ENCODE measurements at regions not wholly inside any gene's neighbourhood (a gene's known extent, or its start where the extent isn't known, plus 50 kb on each side); places are given as distances from the start of the nearest gene placed in this dataset.

GRCh38 chr15:35850284-35850683 lies 304.3 kb upstream of the DPH6 start:
- no peak overlapping the region for H3K4me3 ChIP-seq (ENCODE audit: low read depth, low read length)
- H3K9me3 ChIP-seq (ENCODE audit: severe bottlenecking), result no peaks in the 10 kb centered on the region
- H3K27me3 ChIP-seq (ENCODE audit: insufficient read depth, low read depth, severe bottlenecking), result no peaks in the 10 kb centered on the region
- no peak for DNase-seq
- TF ChIP-seq CTCF (IDR thresholded peaks at IDR 0.05; ENCODE audit: low read depth, low read length), result no peak
- H3K27ac ChIP-seq, result no peak overlapping the region
- no peaks in the 10 kb centered on the region for H3K36me3 ChIP-seq

DNA sequence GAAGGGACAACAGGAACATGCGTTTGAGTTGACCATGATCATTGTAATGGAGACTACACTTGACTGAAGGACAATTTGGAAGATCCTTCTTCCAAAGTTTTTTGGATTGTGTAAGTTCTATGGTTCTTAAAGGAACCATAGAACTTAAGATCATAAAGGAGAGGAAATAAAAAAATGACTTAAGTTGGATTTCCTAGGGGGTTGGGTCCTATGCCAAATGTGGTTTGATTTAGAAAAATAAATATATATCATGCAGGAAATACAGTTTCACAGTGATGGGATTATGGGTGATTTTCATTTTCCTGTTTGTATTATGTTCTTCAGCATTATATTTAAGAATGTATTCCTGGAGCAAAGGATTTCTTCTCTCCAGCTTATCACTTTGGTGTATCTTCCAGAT lies 305.5 kb upstream of the DPH6 start:
- Histone ChIP-seq H3K36me3 (no peaks in the 10 kb centered on the region), H3K27me3 (ENCODE audit: insufficient read depth, low read depth, severe bottlenecking) (no peaks in the 10 kb centered on the region), H3K4me3 (ENCODE audit: low read depth, low read length) (no peak overlapping the region), H3K9me3 (ENCODE audit: severe bottlenecking) (no peaks in the 10 kb centered on the region), H3K27ac (no peak overlapping the region)
- TF ChIP-seq CTCF (IDR thresholded peaks at IDR 0.05; ENCODE audit: low read depth, low read length), result no peak
- no peak for DNase-seq

DNA sequence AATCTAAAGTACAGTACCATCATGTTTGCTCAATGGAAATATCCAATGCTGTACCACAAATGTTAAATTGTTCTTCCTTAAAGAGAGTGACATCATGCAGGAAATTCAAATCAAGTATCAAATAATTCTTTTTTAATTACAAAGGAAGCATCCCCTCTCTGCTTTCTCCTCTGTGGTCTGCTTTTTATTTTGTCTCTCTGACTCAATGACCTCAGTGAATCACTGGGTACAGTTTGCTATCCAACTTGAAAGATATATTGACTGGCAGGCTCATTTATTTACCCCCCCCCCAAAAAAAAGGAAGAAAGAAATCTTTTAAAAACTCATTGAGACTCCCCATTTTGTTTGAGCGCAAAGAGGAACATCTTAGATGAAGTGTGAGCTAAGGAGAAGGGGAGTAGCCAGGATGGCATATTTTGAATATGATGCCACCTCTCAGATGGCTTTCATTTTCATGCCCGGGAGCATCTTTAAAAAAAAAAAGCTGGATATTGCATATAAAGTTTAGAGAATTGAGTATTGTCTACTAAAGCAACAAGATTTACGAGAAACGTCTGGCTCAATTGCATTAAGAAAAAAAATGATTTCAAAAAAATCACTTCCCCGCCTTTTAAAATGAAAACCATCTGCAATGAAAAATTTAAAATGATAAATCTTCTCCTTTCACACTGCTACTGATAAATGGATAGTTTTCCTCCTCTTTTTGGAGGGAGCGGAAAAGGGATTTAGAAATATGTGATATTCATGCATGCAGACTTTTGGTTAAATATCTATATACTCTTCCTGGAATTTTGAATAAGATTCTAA lies 307.1 kb upstream of the DPH6 start:
- no peaks in the 10 kb centered on the region for H3K27me3 ChIP-seq (ENCODE audit: insufficient read depth, low read depth, severe bottlenecking)
- no peak overlapping the region for H3K27ac ChIP-seq
- no peaks in the 10 kb centered on the region for H3K36me3 ChIP-seq
- H3K4me3 ChIP-seq (ENCODE audit: low read depth, low read length), result no peak overlapping the region
- no peaks in the 10 kb centered on the region for H3K9me3 ChIP-seq (ENCODE audit: severe bottlenecking)
- TF ChIP-seq CTCF (IDR thresholded peaks at IDR 0.05; ENCODE audit: low read depth, low read length), result no peak
- DNase-seq, result no peak

GRCh38 chr15:35854316-35854715 lies 308.4 kb upstream of the DPH6 start:
- no peak for TF ChIP-seq CTCF (IDR thresholded peaks at IDR 0.05; ENCODE audit: low read depth, low read length)
- H3K9me3 ChIP-seq (ENCODE audit: severe bottlenecking), result no peaks in the 10 kb centered on the region
- H3K4me3 ChIP-seq (ENCODE audit: low read depth, low read length), result no peak overlapping the region
- H3K27me3 ChIP-seq (ENCODE audit: insufficient read depth, low read depth, severe bottlenecking), result no peaks in the 10 kb centered on the region
- H3K36me3 ChIP-seq, result no peaks in the 10 kb centered on the region
- no peak for DNase-seq
- H3K27ac ChIP-seq, result no peak overlapping the region

- Histone ChIP-seq H3K4me3 (ENCODE audit: low read depth, low read length) (no peak overlapping the region), H3K27ac (no peak overlapping the region), H3K27me3 (ENCODE audit: insufficient read depth, low read depth, severe bottlenecking) (no peaks in the 10 kb centered on the region), H3K36me3 (no peaks in the 10 kb centered on the region), H3K9me3 (ENCODE audit: severe bottlenecking) (no peaks in the 10 kb centered on the region)
- no peak for DNase-seq
- no peak for TF ChIP-seq CTCF (IDR thresholded peaks at IDR 0.05; ENCODE audit: low read depth, low read length)
These were observed 311.7 kb upstream of the DPH6 start for GRCh38 chr15:35857567-35858226.
